IMR-90 (cell line): ENCODE measurements at regions not wholly inside any gene's neighbourhood (a gene's known extent, or its start where the extent isn't known, plus 50 kb on each side); places are given as distances from the start of the nearest gene placed in this dataset.
A peak's percentile ranks its signal among the peaks of the same experiment; 100 is the strongest.

Experiments
- ATAC-seq: fragments of 200-7000 bp; cut with Tn5 transposase; 2 replicates; pipeline ENCODE4 v1.9.1; 2020; ENCODE audit warnings: low read depth, mild to moderate bottlenecking, moderate library complexity
- BruUV-seq: library from RNA; stranded (reverse); fragments of 400-500 nt; replicated peaks from 2 replicates; lab custom pipeline; 2021; lab: Mats Ljungman, UMichigan
- CTCF ChIA-PET: fragments of 300-600 bp; formaldehyde crosslinking; extraction: SDS; loops from one replicate; lab custom pipeline; 2021; ENCODE audit warnings: antibody characterized with exemption; lab: Yijun Ruan, JAX
- POLR2A ChIA-PET: fragments of 300-600 bp; sonication (Branson Sonifier 250); formaldehyde crosslinking; loops from one replicate; lab custom pipeline; 2022; ENCODE audit warnings: antibody characterized with exemption; ENCODE audit not compliant: unreplicated experiment; lab: Charles Lee
- DNase-seq: peaks from one replicate; pipeline ENCODE4 v3.0.0; 2013
- H2AFZ ChIP-seq: replicated peaks from 2 replicates; pipeline ENCODE3; 2013; ENCODE audit warnings: low read length, mild to moderate bottlenecking; ENCODE audit not compliant: poor library complexity
- H2AK5ac ChIP-seq: 2 replicates; pipeline ENCODE4 v1.6.1; 2013; ENCODE audit warnings: low read depth, low read length, inconsistent platforms
- H2AK9ac ChIP-seq: replicated peaks from 2 replicates; pipeline ENCODE3; 2013; ENCODE audit warnings: mild to moderate bottlenecking, low read depth, low read length, moderate library complexity; ENCODE audit not compliant: poor library complexity
- H2BK120ac ChIP-seq: 2 replicates; pipeline ENCODE4 v1.6.1; 2013; ENCODE audit warnings: low read depth, low read length, inconsistent platforms
- H2BK15ac ChIP-seq: 3 replicates; pipeline ENCODE4 v1.6.1; 2013; ENCODE audit warnings: low read depth, low read length, inconsistent platforms
- H2BK20ac ChIP-seq: 2 replicates; pipeline ENCODE4 v1.6.1; 2013; ENCODE audit warnings: low read depth, mild to moderate bottlenecking, inconsistent platforms, low read length, moderate library complexity
- H2BK5ac ChIP-seq: 2 replicates; pipeline ENCODE4 v1.6.1; 2013; ENCODE audit warnings: mild to moderate bottlenecking, low read depth, low read length, inconsistent platforms; ENCODE audit not compliant: poor library complexity, severe bottlenecking
- H3K14ac ChIP-seq: replicated peaks from 2 replicates; pipeline ENCODE4 v1.6.1; 2013; ENCODE audit warnings: low read depth, low read length, inconsistent platforms
- H3K18ac ChIP-seq: 2 replicates; pipeline ENCODE4 v1.6.1; 2013; ENCODE audit warnings: low read depth, low read length, control low read depth
- H3K23ac ChIP-seq: 2 replicates; pipeline ENCODE4 v1.6.1; 2013; ENCODE audit warnings: low read depth, low read length, inconsistent platforms
- H3K27ac ChIP-seq: 2 replicates; pipeline ENCODE4 v1.5.1; 2013; ENCODE audit warnings: mild to moderate bottlenecking, control low read depth, low read length; ENCODE audit not compliant: insufficient read depth
- H3K27me3 ChIP-seq: 2 replicates; pipeline ENCODE4 v1.6.1; 2013; ENCODE audit warnings: low read length; ENCODE audit not compliant: control insufficient read depth, insufficient read depth
- H3K36me3 ChIP-seq: 2 replicates; pipeline ENCODE4 v1.6.1; 2013; ENCODE audit warnings: low read length, mixed read lengths; ENCODE audit not compliant: control insufficient read depth, insufficient read depth
- H3K4ac ChIP-seq: 2 replicates; pipeline ENCODE4 v1.6.1; 2013; ENCODE audit warnings: low read depth, low read length, inconsistent platforms
- H3K4me1 ChIP-seq: 2 replicates; pipeline ENCODE4 v1.6.1; 2013; ENCODE audit warnings: low read length, mixed read lengths; ENCODE audit not compliant: control insufficient read depth, insufficient read depth
- H3K4me2 ChIP-seq: 2 replicates; pipeline ENCODE4 v1.6.1; 2013; ENCODE audit warnings: low read depth, mild to moderate bottlenecking, control low read depth, low read length, moderate library complexity
- H3K4me3 ChIP-seq: 2 replicates; pipeline ENCODE4 v1.5.1; 2013; ENCODE audit warnings: low read depth, mild to moderate bottlenecking, control low read depth, low read length, moderate library complexity; ENCODE audit not compliant: insufficient read depth
- H3K56ac ChIP-seq: 2 replicates; pipeline ENCODE4 v1.6.1; 2013; ENCODE audit warnings: low read length, inconsistent platforms; ENCODE audit not compliant: insufficient read depth; ENCODE audit errors: extremely low read depth
- H3K79me1 ChIP-seq, 2 experiments: 2 replicates each; pipeline ENCODE4 v1.6.1; 2013; ENCODE audit warnings: low read length in 2 of 2, inconsistent platforms in 1 of 2, low read depth in 1 of 2
- H3K9ac ChIP-seq: 2 replicates; pipeline ENCODE4 v1.6.1; 2013; ENCODE audit warnings: low read depth, low read length, control low read depth
- H3K9me1 ChIP-seq: 2 replicates; pipeline ENCODE4 v1.6.1; 2013; ENCODE audit warnings: low read length, inconsistent platforms; ENCODE audit not compliant: insufficient read depth
- H3K9me3 ChIP-seq: 2 replicates; pipeline ENCODE4 v1.6.1; 2013; ENCODE audit warnings: low read length; ENCODE audit not compliant: control insufficient read depth, insufficient read depth
- H4K20me1 ChIP-seq: 2 replicates; pipeline ENCODE4 v1.6.1; 2013; ENCODE audit warnings: low read length, inconsistent platforms; ENCODE audit not compliant: insufficient read depth
- H4K5ac ChIP-seq: 2 replicates; pipeline ENCODE4 v1.6.1; 2013; ENCODE audit warnings: mild to moderate bottlenecking, low read depth, low read length, control low read depth
- H4K8ac ChIP-seq, 2 experiments: 2 replicates each; pipeline ENCODE4 v1.6.1; 2013; ENCODE audit warnings: low read depth in 2 of 2, low read length in 2 of 2, control low read depth in 1 of 2, inconsistent platforms in 1 of 2
- H4K91ac ChIP-seq: 2 replicates; pipeline ENCODE4 v1.6.1; 2013; ENCODE audit warnings: low read depth, low read length, inconsistent platforms; ENCODE audit not compliant: insufficient read depth
- BHLHE40 ChIP-seq: fragments of 150-350 bp; IDR thresholded peaks from 2 replicates; pipeline ENCODE4 v1.6.1; 2016; ENCODE audit warnings: mild to moderate bottlenecking, low read depth, low read length
- CEBPB ChIP-seq: IDR thresholded peaks from 2 replicates; pipeline ENCODE4 v1.6.1; 2012; ENCODE audit warnings: low read depth, low read length, improper control_type of control experiment
- CHD1 ChIP-seq: IDR thresholded peaks from 2 replicates; pipeline ENCODE4 v1.6.1; 2012; ENCODE audit warnings: low read depth, low read length, improper control_type of control experiment
- FOS ChIP-seq: fragments of 150-350 bp; IDR thresholded peaks from 2 replicates; pipeline ENCODE4 v1.6.1; 2016; ENCODE audit warnings: low read depth, low read length
- MAFK ChIP-seq: IDR thresholded peaks from 2 replicates; pipeline ENCODE4 v1.6.1; 2012; ENCODE audit warnings: low read depth, low read length, improper control_type of control experiment
- MXI1 ChIP-seq: IDR thresholded peaks from 2 replicates; pipeline ENCODE4 v1.6.1; 2012; ENCODE audit warnings: low read depth, mild to moderate bottlenecking, low read length, moderate library complexity, borderline replicate concordance
- NFE2L2 ChIP-seq: fragments of 150-350 bp; IDR thresholded peaks from 2 replicates; pipeline ENCODE4 v1.6.1; 2016; ENCODE audit warnings: low read depth, mild to moderate bottlenecking, low read length
- RCOR1 ChIP-seq: IDR thresholded peaks from 2 replicates; pipeline ENCODE4 v1.6.1; 2012; ENCODE audit warnings: mild to moderate bottlenecking, low read length, improper control_type of control experiment; ENCODE audit not compliant: insufficient replicate concordance
- RFX5 ChIP-seq: IDR thresholded peaks from 2 replicates; pipeline ENCODE4 v1.8.0; 2012; ENCODE audit warnings: low read depth, mild to moderate bottlenecking, low read length, moderate library complexity
- SMC3 ChIP-seq: fragments of 150-350 bp; IDR thresholded peaks from 2 replicates; pipeline ENCODE4 v1.6.1; 2016; ENCODE audit warnings: low read depth, mild to moderate bottlenecking, antibody characterized with exemption, low read length, moderate library complexity
- WGBS, 2 experiments: methylation state at CpG; one replicate each; pipeline versions ENCODE4 v1.1.5 to v1.1.7; 2013; ENCODE audit warnings: missing lambda C conversion rate in 2 of 2; ENCODE audit not compliant: insufficient read length in 1 of 2; ENCODE audit errors: extremely low coverage in 2 of 2; 5-methylcytosine and 5-hydroxymethylcytosine counted together
- dilution Hi-C: fragments of 300-500 bp; cut with HindIII; formaldehyde crosslinking; loops from one replicate; pipeline ENCODE4 v1.14.3; 2018; ENCODE audit warnings: low sequenced_read_pairs; ENCODE audit not compliant: unreplicated experiment
- in situ Hi-C: fragments of 300-500 bp; cut with MboI; formaldehyde crosslinking; loops from 3 replicates; pipeline ENCODE4 v1.14.3; 2019; ENCODE audit warnings: low sequenced_read_pairs, inconsistent platforms, mixed read lengths
- intact Hi-C: fragments of 100-400 bp; cut with micrococcal nuclease; formaldehyde crosslinking; loops from 2 replicates; pipeline ENCODE4 v1.10.0; 2022
- TF ChIP-seq, protein P1 (sequence below): fragments of 150-350 bp; IDR thresholded peaks from 2 replicates; pipeline ENCODE4 v1.6.1; 2016; ENCODE audit warnings: low read depth, mild to moderate bottlenecking, low read length, moderate library complexity, borderline replicate concordance

DNA sequence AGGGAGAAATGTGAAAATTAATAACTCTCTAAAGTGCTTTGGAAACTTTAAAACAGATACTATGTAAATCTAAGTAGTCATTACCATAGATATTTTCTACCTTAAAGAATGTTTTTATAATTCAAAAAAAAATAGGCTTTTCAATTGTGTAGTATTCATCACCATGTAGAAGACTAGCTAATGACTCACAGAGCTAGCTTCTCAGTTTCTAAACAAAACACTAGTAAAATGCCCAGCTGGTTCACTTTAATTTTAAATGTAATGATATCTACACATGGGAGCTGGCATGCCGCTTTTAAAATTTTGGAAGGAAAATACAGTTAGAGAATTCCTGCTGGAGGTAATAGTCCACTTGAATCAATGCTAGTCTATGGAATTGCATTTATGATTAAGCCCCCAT lies 509.8 kb downstream of the CSNK1G3 start:
- H2AK9ac ChIP-seq: no peak overlapping the region
- ATAC-seq (peak; percentile 49), DNase-seq (peak; percentile 3)
- no peak overlapping the region for H2BK20ac ChIP-seq
- H3K23ac ChIP-seq: no peak overlapping the region
- no peak overlapping the region for H3K4me2 ChIP-seq
- no peak overlapping the region for H4K8ac ChIP-seq
- TF ChIP-seq, protein P1, sequence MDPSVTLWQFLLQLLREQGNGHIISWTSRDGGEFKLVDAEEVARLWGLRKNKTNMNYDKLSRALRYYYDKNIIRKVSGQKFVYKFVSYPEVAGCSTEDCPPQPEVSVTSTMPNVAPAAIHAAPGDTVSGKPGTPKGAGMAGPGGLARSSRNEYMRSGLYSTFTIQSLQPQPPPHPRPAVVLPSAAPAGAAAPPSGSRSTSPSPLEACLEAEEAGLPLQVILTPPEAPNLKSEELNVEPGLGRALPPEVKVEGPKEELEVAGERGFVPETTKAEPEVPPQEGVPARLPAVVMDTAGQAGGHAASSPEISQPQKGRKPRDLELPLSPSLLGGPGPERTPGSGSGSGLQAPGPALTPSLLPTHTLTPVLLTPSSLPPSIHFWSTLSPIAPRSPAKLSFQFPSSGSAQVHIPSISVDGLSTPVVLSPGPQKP: no peak
- TF ChIP-seq MAFK: no peak
- no peak for TF ChIP-seq RFX5
- no peak for TF ChIP-seq MXI1
- no peak for TF ChIP-seq RCOR1
- TF ChIP-seq CEBPB: no peak
- TF ChIP-seq SMC3: no peak
- no peak for TF ChIP-seq BHLHE40
- no peak for TF ChIP-seq NFE2L2
- no peak for TF ChIP-seq CHD1
- TF ChIP-seq FOS: no peak
- no peak overlapping the region for H2BK120ac ChIP-seq
- no peak overlapping the region for H3K9ac ChIP-seq
- H3K4me1 ChIP-seq: no peaks in the 10 kb centered on the region
- H3K36me3 ChIP-seq: no peaks in the 10 kb centered on the region
- WGBS, 2 experiments: no CpG with 5 or more reads among the region's 1 CpG
- H3K4ac ChIP-seq: no peak overlapping the region
- in situ Hi-C loops (no loop called here), intact Hi-C loops (no loop called here), dilution Hi-C loops (no loop called here)
- no peak overlapping the region for H4K5ac ChIP-seq
- H3K9me1 ChIP-seq: no peaks in the 10 kb centered on the region
- H4K20me1 ChIP-seq: no peaks in the 10 kb centered on the region
- H2AK5ac ChIP-seq: no peak overlapping the region
- H3K4me3 ChIP-seq: no peak overlapping the region
- H3K9me3 ChIP-seq: no peaks in the 10 kb centered on the region
- H3K18ac ChIP-seq: no peak overlapping the region
- POLR2A ChIA-PET: no interaction called here
- no peak overlapping the region for H3K56ac ChIP-seq
- no peak overlapping the region for H2AFZ ChIP-seq
- CTCF ChIA-PET: interaction anchor here (0.9 kb wide), 1 partner anchor 11 kb away, joined by 5 read pairs; no protein-coding TSS in a partner anchor
- no peak overlapping the region for H2BK5ac ChIP-seq
- no peak overlapping the region for H3K14ac ChIP-seq
- H3K27me3 ChIP-seq: no peaks in the 10 kb centered on the region
- no TSS peak for BruUV-seq
- H3K79me1 ChIP-seq: no peaks in the 10 kb centered on the region
- no peak overlapping the region for H4K91ac ChIP-seq
- no peak overlapping the region for H2BK15ac ChIP-seq
- H3K27ac ChIP-seq: no peak overlapping the region
